ENCODE measurements at regions not wholly inside any gene's neighbourhood (a gene's known extent, or its start where the extent isn't known, plus 50 kb on each side); places are given as distances from the start of the nearest gene placed in this dataset.

DNA sequence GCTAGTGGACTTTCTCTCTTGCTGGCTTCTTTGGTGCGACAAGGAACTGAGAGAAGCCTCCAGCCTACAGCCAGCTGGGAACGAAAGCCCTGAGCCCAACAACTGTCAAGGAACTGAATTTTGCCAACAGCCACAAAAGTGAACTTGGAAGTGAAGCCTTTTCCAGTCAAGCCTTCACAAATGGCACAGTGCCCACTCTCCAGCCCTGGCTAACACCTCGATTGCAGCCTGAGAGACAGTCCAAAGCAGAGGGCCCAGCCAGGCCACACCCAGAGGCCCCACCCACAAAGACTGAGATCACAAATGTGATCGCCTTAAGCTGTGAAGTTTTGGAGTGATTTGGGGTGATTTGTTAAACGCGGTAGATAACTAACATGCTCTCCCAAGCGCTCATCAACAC is 244.6 kb upstream of the SDK2 start:
- TF ChIP-seq ATF2 (CRISPR knock-in tag; IDR thresholded peaks at IDR 0.05; ENCODE audit: borderline replicate concordance, low read depth) (no peak), NFE2L1 (CRISPR knock-in tag; IDR thresholded peaks at IDR 0.05) (no peak), NR2C2 (CRISPR knock-in tag; IDR thresholded peaks at IDR 0.05) (no peak), FOXP1 (CRISPR knock-in tag; IDR thresholded peaks at IDR 0.05; ENCODE audit: borderline replicate concordance) (no peak), NR3C1 (CRISPR knock-in tag; conservative IDR thresholded peaks at IDR 0.05; ENCODE audit: low read depth) (no peak), ATF3 (CRISPR knock-in tag; conservative IDR thresholded peaks at IDR 0.05) (no peak), TEAD4 (CRISPR knock-in tag; IDR thresholded peaks at IDR 0.05) (no peak)
- TF ChIP-seq, protein P1, sequence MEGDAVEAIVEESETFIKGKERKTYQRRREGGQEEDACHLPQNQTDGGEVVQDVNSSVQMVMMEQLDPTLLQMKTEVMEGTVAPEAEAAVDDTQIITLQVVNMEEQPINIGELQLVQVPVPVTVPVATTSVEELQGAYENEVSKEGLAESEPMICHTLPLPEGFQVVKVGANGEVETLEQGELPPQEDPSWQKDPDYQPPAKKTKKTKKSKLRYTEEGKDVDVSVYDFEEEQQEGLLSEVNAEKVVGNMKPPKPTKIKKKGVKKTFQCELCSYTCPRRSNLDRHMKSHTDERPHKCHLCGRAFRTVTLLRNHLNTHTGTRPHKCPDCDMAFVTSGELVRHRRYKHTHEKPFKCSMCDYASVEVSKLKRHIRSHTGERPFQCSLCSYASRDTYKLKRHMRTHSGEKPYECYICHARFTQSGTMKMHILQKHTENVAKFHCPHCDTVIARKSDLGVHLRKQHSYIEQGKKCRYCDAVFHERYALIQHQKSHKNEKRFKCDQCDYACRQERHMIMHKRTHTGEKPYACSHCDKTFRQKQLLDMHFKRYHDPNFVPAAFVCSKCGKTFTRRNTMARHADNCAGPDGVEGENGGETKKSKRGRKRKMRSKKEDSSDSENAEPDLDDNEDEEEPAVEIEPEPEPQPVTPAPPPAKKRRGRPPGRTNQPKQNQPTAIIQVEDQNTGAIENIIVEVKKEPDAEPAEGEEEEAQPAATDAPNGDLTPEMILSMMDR (IDR thresholded peaks at IDR 0.05), result no peak
- TF ChIP-seq, protein P2, sequence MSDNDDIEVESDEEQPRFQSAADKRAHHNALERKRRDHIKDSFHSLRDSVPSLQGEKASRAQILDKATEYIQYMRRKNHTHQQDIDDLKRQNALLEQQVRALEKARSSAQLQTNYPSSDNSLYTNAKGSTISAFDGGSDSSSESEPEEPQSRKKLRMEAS (CRISPR knock-in tag; IDR thresholded peaks at IDR 0.05), result no peak
- TF ChIP-seq, protein P3, sequence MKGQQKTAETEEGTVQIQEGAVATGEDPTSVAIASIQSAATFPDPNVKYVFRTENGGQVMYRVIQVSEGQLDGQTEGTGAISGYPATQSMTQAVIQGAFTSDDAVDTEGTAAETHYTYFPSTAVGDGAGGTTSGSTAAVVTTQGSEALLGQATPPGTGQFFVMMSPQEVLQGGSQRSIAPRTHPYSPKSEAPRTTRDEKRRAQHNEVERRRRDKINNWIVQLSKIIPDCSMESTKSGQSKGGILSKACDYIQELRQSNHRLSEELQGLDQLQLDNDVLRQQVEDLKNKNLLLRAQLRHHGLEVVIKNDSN (CRISPR knock-in tag; IDR thresholded peaks at IDR 0.05), result no peak
